ENCODE measurements at regions not wholly inside any gene's neighbourhood (a gene's known extent, or its start where the extent isn't known, plus 50 kb on each side); places are given as distances from the start of the nearest gene placed in this dataset.

GRCh38 chr4:33493231-33493630 is 2751.1 kb downstream of the ARAP2 start:
- TF ChIP-seq, protein P1, sequence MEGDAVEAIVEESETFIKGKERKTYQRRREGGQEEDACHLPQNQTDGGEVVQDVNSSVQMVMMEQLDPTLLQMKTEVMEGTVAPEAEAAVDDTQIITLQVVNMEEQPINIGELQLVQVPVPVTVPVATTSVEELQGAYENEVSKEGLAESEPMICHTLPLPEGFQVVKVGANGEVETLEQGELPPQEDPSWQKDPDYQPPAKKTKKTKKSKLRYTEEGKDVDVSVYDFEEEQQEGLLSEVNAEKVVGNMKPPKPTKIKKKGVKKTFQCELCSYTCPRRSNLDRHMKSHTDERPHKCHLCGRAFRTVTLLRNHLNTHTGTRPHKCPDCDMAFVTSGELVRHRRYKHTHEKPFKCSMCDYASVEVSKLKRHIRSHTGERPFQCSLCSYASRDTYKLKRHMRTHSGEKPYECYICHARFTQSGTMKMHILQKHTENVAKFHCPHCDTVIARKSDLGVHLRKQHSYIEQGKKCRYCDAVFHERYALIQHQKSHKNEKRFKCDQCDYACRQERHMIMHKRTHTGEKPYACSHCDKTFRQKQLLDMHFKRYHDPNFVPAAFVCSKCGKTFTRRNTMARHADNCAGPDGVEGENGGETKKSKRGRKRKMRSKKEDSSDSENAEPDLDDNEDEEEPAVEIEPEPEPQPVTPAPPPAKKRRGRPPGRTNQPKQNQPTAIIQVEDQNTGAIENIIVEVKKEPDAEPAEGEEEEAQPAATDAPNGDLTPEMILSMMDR (conservative IDR thresholded peaks at IDR 0.05; ENCODE audit: low read depth, low read length), result no peak
- TF ChIP-seq EZH2 (IDR thresholded peaks at IDR 0.05; ENCODE audit: low read length, unreplicated experiment) (no peak), EZH2phosphoT487 (IDR thresholded peaks at IDR 0.05; ENCODE audit: borderline replicate concordance, low read length) (no peak)
